Activated CD8-positive, alpha-beta T cell treated with anti-CD3 and anti-CD28 coated beads for 36 hours (primary cell): ENCODE measurements at regions not wholly inside any gene's neighbourhood (a gene's known extent, or its start where the extent isn't known, plus 50 kb on each side); places are given as distances from the start of the nearest gene placed in this dataset.

ENCODE experiments used
- ATAC-seq: fragments of 200-7000 bp; cut with Tn5 transposase; one replicate; pipeline ENCODE4 v1.10.0; 2021; ENCODE audit warnings: mild to moderate bottlenecking, moderate library complexity
- CTCF ChIA-PET: fragments of 350-600 bp; sonication (Branson Sonifier 250); formaldehyde crosslinking; loops from one replicate; lab custom pipeline; 2021; ENCODE audit warnings: antibody characterized with exemption; lab: Charles Lee
- POLR2A ChIA-PET: fragments of 350-600 bp; sonication (Branson Sonifier 250); formaldehyde crosslinking; loops from one replicate; lab custom pipeline; 2021; ENCODE audit warnings: antibody characterized with exemption; lab: Charles Lee
- DNase-seq: peaks from one replicate; pipeline ENCODE4 v3.0.0-alpha.2; 2020
- H3K27ac Mint-ChIP-seq: one replicate; pipeline ENCODE4 v1.8.0; 2021; ENCODE audit warnings: mild to moderate bottlenecking, mixed read lengths
- H3K27me3 Mint-ChIP-seq: one replicate; pipeline ENCODE4 v1.8.0; 2021; ENCODE audit warnings: mixed read lengths
- H3K36me3 Mint-ChIP-seq: one replicate; pipeline ENCODE4 v1.8.0; 2021; ENCODE audit warnings: low read depth, mixed read lengths
- H3K4me1 Mint-ChIP-seq: one replicate; pipeline ENCODE4 v1.8.0; 2021; ENCODE audit warnings: low read depth, mixed read lengths
- H3K4me3 Mint-ChIP-seq: one replicate; pipeline ENCODE4 v1.8.0; 2021; ENCODE audit warnings: mild to moderate bottlenecking, moderate library complexity, mixed read lengths
- H3K9me3 Mint-ChIP-seq: one replicate; pipeline ENCODE4 v1.8.0; 2021; ENCODE audit warnings: mixed read lengths
- CTCF ChIP-seq: fragments of 200-600 bp; IDR thresholded peaks from one replicate; pipeline ENCODE4 v1.8.0; 2022; ENCODE audit warnings: antibody characterized with exemption, mild to moderate bottlenecking
- intact Hi-C: fragments of 100-400 bp; cut with micrococcal nuclease; formaldehyde crosslinking; loops from one replicate; pipeline ENCODE4 v1.10.0; 2022

GRCh38 chr7:41478187-41478586 lies 224.7 kb downstream of the INHBA start:
- H3K4me3 Mint-ChIP-seq = no peak overlapping the region
- H3K9me3 Mint-ChIP-seq = no peaks in the 10 kb centered on the region
- ChIA-PET POLR2A (no interaction called here), CTCF (no interaction called here)
- intact Hi-C loops = no loop called here
- no peaks in the 10 kb centered on the region for H3K4me1 Mint-ChIP-seq
- H3K27ac Mint-ChIP-seq = no peak overlapping the region
- no peaks in the 10 kb centered on the region for H3K36me3 Mint-ChIP-seq
- ATAC-seq (no peak), DNase-seq (no peak)
- no peaks in the 10 kb centered on the region for H3K27me3 Mint-ChIP-seq
- no peak for TF ChIP-seq CTCF

DNA sequence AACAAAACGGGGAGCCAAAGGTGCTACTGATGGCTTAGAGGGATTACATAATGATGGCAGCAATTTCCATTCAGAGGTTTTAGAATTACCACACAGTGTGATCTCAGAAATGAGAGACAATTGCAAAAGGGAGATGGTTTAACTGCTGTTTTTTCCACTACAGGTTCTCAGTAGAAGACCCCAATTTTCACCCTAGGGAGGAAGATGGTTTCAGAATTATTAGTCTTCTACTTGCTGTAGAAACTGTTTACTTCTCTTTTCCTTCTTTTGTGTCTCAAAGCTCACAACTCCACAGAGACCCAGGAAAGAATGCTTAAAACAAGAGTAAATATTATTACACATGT lies 226.5 kb downstream of the INHBA start:
- Mint-ChIP-seq H3K4me3 (no peak overlapping the region), H3K27ac (no peak overlapping the region), H3K36me3 (no peaks in the 10 kb centered on the region), H3K4me1 (no peaks in the 10 kb centered on the region), H3K27me3 (no peaks in the 10 kb centered on the region), H3K9me3 (no peaks in the 10 kb centered on the region)
- intact Hi-C loops = no loop called here
- no peak for DNase-seq
- POLR2A ChIA-PET = no interaction called here
- CTCF ChIA-PET = no interaction called here
- no peak for ATAC-seq
- TF ChIP-seq CTCF = no peak

- H3K36me3 Mint-ChIP-seq = no peaks in the 10 kb centered on the region
- no peak for TF ChIP-seq CTCF
- intact Hi-C loops = no loop called here
- ATAC-seq (no peak), DNase-seq (no peak)
- CTCF ChIA-PET = no interaction called here
- no peak overlapping the region for H3K27ac Mint-ChIP-seq
- POLR2A ChIA-PET = no interaction called here
- H3K4me1 Mint-ChIP-seq = no peaks in the 10 kb centered on the region
- H3K9me3 Mint-ChIP-seq = no peaks in the 10 kb centered on the region
- no peak overlapping the region for H3K4me3 Mint-ChIP-seq
- no peaks in the 10 kb centered on the region for H3K27me3 Mint-ChIP-seq
These were observed 227.0 kb downstream of the INHBA start for GRCh38 chr7:41475801-41476459.

GRCh38 chr7:41472427-41473125 lies 230.3 kb downstream of the INHBA start:
- TF ChIP-seq CTCF = no peak
- ChIA-PET POLR2A (no interaction called here), CTCF (no interaction called here)
- no peak for ATAC-seq
- Mint-ChIP-seq H3K27ac (no peak overlapping the region), H3K36me3 (no peaks in the 10 kb centered on the region), H3K27me3 (peaks cover under 1% of the 10 kb centered on the region), H3K4me3 (no peak overlapping the region), H3K9me3 (no peaks in the 10 kb centered on the region), H3K4me1 (no peaks in the 10 kb centered on the region)
- no peak for DNase-seq
- intact Hi-C loops = no loop called here

DNA sequence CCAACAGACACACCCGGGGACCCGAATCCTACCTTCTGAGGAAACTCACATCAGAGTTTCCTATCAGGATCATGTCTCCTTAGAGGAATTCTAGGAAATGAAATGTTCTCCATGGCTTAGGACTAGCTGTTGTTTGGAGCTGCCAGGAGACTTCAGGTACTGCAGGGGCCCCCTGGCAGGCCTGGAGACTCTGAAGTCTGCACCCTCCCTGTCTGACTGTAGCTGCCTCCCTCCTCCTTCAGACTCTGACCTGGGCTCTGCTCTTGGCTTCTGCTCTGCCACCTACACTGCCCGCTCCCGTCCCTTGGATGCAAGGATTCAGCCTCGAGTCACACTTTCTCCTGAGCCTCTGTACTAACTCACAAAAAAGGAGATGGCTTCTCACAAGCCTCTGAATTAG lies 232.8 kb downstream of the INHBA start:
- no peak for DNase-seq
- H3K27me3 Mint-ChIP-seq = peaks cover 2% of the 10 kb centered on the region
- ChIA-PET CTCF (no interaction called here), POLR2A (interaction anchor here (0.6 kb wide), 1 partner anchor 84 kb away, joined by 3 read pairs; no protein-coding TSS in a partner anchor)
- ATAC-seq = no peak
- no peaks in the 10 kb centered on the region for H3K36me3 Mint-ChIP-seq
- peaks cover 1% of the 10 kb centered on the region for H3K9me3 Mint-ChIP-seq
- no peak overlapping the region for H3K4me3 Mint-ChIP-seq
- no peaks in the 10 kb centered on the region for H3K4me1 Mint-ChIP-seq
- H3K27ac Mint-ChIP-seq = no peak overlapping the region
- no peak for TF ChIP-seq CTCF
- intact Hi-C loops = no loop called here
